ENCODE measurements at regions not wholly inside any gene's neighbourhood (a gene's known extent, or its start where the extent isn't known, plus 50 kb on each side); places are given as distances from the start of the nearest gene placed in this dataset.

DNA sequence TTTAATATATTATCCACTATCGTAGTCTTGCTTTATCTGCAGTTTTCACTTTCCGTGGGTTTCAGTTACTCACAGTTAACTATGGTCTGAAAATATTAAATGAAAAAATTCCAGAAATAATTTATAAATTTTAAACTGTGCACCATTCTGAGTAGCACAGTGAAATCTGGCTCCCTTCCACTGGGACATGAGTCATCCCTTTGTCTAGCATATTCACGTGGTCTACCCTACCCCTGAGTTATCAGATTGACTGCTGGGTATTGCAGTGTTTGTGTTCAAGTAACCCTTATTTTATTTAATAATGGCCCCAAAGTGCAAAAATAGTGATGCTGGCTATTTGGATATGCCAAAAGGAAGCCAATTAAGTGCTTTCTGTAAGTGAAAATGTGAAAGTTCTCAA lies 539.5 kb upstream of the AGTR1 start:
- no peaks in the 10 kb centered on the region for H3K36me3 ChIP-seq (replicated peaks; ENCODE audit: control insufficient read depth, insufficient read depth, low read length)
- H3K27me3 ChIP-seq (ENCODE audit: control insufficient read depth, insufficient read depth, low read length), result no peaks in the 10 kb centered on the region
- H3K4me3 ChIP-seq (ENCODE audit: insufficient read depth, low read depth, low read length), result no peak overlapping the region
- no peak for DNase-seq

DNA sequence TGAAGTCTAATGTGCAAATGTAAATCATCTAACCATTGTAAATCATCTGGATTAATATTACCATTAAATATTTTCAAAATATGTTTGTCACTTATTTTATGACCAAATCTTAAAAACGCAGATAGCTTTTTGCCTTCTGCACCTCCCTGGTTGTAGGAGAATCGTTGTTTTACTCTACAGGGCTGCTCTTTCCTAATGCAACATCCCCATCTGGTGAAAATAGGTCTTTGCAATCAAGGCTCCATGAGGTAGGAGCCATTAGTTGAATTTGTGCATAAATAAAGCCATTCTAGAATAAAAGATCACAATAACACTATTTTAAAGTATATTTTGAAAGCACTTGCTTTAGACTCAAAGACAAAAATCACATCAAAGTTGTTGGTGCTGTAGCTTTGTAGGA lies 535.6 kb upstream of the AGTR1 start:
- no peaks in the 10 kb centered on the region for H3K27me3 ChIP-seq (ENCODE audit: control insufficient read depth, insufficient read depth, low read length)
- no peak overlapping the region for H3K4me3 ChIP-seq (ENCODE audit: insufficient read depth, low read depth, low read length)
- no peaks in the 10 kb centered on the region for H3K36me3 ChIP-seq (replicated peaks; ENCODE audit: control insufficient read depth, insufficient read depth, low read length)
- DNase-seq, result peak; percentile 1

DNA sequence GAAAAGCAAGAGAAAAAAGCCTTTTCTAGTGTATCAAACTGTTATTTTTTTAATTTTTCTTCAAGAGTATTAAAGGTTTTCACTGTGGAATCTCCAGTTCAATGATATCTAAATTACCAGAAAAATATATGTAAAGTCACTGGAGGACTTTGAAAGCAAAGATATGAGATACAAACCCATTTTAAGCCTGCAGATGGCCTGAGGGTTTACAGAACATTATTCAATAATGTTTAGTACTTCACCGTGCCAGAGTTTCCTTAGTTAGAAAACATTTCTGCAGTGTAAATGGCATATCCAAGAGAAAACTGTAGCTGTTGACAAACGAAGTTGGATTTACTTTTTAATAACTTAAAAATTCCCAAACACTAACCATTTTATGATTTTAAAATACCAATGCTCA lies 529.4 kb upstream of the AGTR1 start:
- no peak for DNase-seq
- Histone ChIP-seq H3K27me3 (ENCODE audit: control insufficient read depth, insufficient read depth, low read length) (no peaks in the 10 kb centered on the region), H3K4me3 (ENCODE audit: insufficient read depth, low read depth, low read length) (no peak overlapping the region), H3K36me3 (replicated peaks; ENCODE audit: control insufficient read depth, insufficient read depth, low read length) (no peaks in the 10 kb centered on the region)

DNA sequence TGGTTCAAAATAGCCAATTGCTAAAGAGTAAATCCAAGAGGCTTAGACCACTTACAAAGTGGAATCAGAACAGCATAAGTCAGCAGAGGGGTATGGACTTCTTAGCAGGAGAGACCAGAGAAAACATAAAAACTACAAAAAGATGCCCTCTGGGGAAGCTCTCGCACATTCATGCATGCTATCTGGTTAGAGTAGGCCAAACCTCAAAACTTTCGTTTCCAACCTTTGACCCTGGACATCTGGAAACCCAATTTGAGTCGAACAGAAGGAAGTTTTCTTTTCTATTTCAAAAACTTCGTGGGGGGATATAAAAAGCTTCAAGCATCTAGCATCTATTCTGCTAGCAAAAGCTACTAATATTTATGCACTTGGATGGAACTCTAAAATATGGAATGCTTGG lies 523.9 kb upstream of the AGTR1 start:
- no peak overlapping the region for H3K4me3 ChIP-seq (ENCODE audit: insufficient read depth, low read depth, low read length)
- no peak for DNase-seq
- no peaks in the 10 kb centered on the region for H3K36me3 ChIP-seq (replicated peaks; ENCODE audit: control insufficient read depth, insufficient read depth, low read length)
- H3K27me3 ChIP-seq (ENCODE audit: control insufficient read depth, insufficient read depth, low read length), result no peaks in the 10 kb centered on the region

DNA sequence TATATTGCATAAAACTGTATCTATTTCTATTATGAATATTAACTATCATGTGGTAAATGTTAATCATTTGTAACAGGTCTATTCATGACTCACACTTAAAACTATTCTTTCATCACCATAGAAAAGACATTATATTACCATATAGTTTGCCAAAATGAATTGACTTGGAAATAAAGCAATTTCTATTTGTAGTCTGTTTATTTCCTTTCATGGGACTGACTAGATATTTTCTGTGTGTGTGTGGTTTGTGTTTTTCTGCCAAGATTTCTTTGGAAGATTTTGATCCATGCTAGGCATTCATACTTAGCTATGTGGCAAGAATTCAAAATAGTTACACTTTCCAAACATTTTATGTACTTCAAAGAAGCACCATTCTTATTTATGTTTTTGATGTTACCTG lies 522.5 kb upstream of the AGTR1 start:
- Histone ChIP-seq H3K4me3 (ENCODE audit: insufficient read depth, low read depth, low read length) (no peak overlapping the region), H3K27me3 (ENCODE audit: control insufficient read depth, insufficient read depth, low read length) (no peaks in the 10 kb centered on the region), H3K36me3 (replicated peaks; ENCODE audit: control insufficient read depth, insufficient read depth, low read length) (no peaks in the 10 kb centered on the region)
- DNase-seq, result no peak

DNA sequence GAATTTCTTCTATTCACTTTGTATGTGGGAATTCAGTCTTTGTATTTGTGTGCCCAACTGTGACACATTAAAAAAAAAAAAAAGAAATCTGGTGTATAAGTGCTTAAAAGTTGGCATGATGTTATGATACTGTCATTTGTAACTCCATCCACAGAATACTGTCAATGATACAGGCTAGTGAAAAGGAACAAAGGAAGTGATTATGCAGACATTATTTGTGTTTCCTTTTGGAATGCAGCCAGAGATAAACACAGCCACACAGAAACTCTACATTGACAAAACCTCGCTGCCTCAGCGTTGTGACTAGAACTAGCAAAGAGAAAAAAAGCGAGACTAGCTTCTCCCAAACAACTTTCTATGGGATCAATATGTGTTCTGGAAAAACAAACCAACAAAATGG lies 519.2 kb upstream of the AGTR1 start:
- DNase-seq, result no peak
- no peak overlapping the region for H3K4me3 ChIP-seq (ENCODE audit: insufficient read depth, low read depth, low read length)
- H3K27me3 ChIP-seq (ENCODE audit: control insufficient read depth, insufficient read depth, low read length), result no peaks in the 10 kb centered on the region
- no peaks in the 10 kb centered on the region for H3K36me3 ChIP-seq (replicated peaks; ENCODE audit: control insufficient read depth, insufficient read depth, low read length)

DNA sequence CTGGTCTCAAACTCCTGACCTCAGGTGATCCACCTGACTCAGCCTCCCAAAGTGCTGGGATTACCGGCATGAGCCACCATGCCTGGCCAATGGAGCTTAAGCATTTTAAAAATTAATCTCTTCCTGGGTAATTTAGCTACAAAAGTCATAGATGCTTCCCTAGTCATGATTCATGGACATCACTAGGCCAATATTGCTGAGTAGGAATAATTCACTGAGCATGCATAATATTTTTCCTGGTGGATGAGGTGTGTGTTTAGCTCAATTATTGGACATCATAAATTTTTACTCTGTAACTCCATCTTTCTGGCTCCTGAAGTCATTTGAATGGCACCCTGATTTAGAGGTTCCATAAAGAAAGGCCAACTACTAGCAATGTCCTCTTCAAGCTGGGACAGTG lies 512.9 kb upstream of the AGTR1 start:
- H3K27me3 ChIP-seq (ENCODE audit: control insufficient read depth, insufficient read depth, low read length), result no peaks in the 10 kb centered on the region
- no peak for DNase-seq
- no peak overlapping the region for H3K4me3 ChIP-seq (ENCODE audit: insufficient read depth, low read depth, low read length)
- no peaks in the 10 kb centered on the region for H3K36me3 ChIP-seq (replicated peaks; ENCODE audit: control insufficient read depth, insufficient read depth, low read length)

DNA sequence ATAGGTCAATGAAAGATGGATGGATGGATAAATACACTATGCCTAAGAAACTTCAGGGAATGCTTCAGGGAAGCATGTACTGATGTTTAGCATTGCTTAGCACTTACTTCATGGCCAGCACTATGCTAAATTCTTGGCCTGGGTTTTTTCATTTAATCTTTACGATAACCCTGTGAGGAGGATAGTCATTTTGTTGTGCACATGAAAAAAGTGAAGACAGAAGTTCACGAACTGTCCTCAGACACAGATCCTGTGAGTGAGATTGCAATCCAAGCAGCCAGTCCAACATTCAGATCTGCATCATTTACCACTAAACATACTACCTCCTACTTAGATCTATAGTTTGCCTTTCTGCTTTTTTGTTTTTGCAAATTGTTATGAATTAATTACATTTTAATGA lies 510.8 kb upstream of the AGTR1 start:
- Histone ChIP-seq H3K36me3 (replicated peaks; ENCODE audit: control insufficient read depth, insufficient read depth, low read length) (no peaks in the 10 kb centered on the region), H3K4me3 (ENCODE audit: insufficient read depth, low read depth, low read length) (no peak overlapping the region), H3K27me3 (ENCODE audit: control insufficient read depth, insufficient read depth, low read length) (no peaks in the 10 kb centered on the region)
- DNase-seq, result no peak

DNA sequence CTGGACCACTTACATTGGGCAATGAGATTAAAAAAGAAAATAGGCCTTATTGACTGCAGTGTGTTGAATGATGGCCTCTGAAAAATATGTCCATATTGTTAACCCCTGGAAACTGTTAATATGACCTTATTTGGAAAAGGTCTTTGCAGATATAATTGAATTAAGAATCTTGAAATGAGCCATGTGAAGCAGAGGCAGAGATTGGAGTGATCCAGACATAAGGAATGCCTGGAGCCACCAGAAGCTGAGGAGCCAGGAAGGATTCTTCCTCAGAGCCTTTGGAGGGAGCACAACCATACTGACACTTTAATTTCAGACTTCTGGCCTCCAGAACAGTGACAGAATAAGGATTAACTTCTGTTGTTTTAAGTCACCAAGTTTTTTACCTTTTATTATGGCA lies 510.4 kb upstream of the AGTR1 start:
- Histone ChIP-seq H3K27me3 (ENCODE audit: control insufficient read depth, insufficient read depth, low read length) (no peaks in the 10 kb centered on the region), H3K36me3 (replicated peaks; ENCODE audit: control insufficient read depth, insufficient read depth, low read length) (no peaks in the 10 kb centered on the region), H3K4me3 (ENCODE audit: insufficient read depth, low read depth, low read length) (no peak overlapping the region)
- DNase-seq, result no peak

DNA sequence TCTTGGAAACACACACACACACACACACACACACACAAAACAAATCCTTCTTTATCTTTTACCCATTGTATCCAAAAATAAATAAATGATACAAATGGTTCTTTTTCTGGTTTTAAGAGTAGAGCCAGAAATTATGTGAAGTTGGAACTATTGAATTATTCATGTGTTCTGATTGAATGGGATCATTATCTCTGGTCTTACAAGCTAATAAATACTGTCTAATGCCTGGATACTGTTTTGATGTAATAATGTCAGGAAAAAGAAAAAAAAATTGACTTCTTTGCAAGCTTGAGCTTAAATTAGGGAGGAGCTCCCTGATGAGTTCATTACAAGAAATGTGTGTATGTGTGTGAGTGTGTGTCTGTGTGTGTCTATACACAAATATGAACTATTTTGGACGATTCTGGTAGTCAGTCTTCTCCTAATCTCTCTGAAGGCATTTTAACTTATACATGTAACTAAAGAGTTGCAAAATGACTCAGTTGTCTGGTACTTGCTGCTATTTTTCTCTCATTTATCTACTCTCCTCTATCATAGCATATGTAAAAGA lies 507.2 kb upstream of the AGTR1 start:
- no peak overlapping the region for H3K4me3 ChIP-seq (ENCODE audit: insufficient read depth, low read depth, low read length)
- H3K27me3 ChIP-seq (ENCODE audit: control insufficient read depth, insufficient read depth, low read length), result no peaks in the 10 kb centered on the region
- no peak for DNase-seq
- no peaks in the 10 kb centered on the region for H3K36me3 ChIP-seq (replicated peaks; ENCODE audit: control insufficient read depth, insufficient read depth, low read length)

DNA sequence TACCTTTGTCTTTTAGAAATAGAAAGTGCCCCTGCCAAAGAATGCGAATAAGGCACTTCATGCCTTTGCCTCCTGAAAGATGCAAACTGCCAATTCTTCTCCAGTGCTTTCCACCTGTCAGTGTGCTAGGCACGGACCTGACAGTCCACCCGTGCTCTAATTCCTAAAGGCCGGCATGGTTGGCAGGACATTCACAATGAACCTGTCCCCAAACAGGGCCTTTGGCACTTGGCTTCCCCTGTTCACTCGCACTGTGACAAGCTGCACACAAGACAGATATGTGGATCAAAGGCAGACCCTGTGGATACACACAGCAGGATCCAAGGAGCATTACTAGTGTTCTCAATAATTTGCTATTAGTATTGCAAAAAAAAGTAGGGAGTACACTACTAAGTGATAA lies 505.7 kb upstream of the AGTR1 start:
- DNase-seq, result no peak
- Histone ChIP-seq H3K27me3 (ENCODE audit: control insufficient read depth, insufficient read depth, low read length) (no peaks in the 10 kb centered on the region), H3K36me3 (replicated peaks; ENCODE audit: control insufficient read depth, insufficient read depth, low read length) (no peaks in the 10 kb centered on the region), H3K4me3 (ENCODE audit: insufficient read depth, low read depth, low read length) (no peak overlapping the region)

DNA sequence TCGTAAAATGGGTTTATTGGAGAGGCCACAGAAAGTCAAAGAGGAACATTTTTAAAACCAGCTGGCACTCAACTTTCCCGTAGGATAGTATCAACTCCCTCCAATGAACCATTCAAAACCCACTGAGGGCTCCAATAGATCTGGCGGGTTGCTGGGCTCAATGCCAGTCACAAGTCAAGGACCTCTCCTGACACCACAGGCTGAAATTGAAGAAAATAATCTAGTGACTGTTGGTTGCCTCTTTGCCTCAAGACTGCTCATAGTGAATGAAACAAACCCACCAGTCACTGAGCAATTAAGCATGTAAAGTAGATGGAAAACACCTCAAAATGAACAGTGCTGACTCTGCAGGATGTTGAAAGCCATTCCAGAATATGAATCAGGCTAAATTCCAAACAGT lies 500.6 kb upstream of the AGTR1 start:
- Histone ChIP-seq H3K27me3 (ENCODE audit: control insufficient read depth, insufficient read depth, low read length) (no peaks in the 10 kb centered on the region), H3K4me3 (ENCODE audit: insufficient read depth, low read depth, low read length) (no peak overlapping the region), H3K36me3 (replicated peaks; ENCODE audit: control insufficient read depth, insufficient read depth, low read length) (no peaks in the 10 kb centered on the region)
- no peak for DNase-seq

DNA sequence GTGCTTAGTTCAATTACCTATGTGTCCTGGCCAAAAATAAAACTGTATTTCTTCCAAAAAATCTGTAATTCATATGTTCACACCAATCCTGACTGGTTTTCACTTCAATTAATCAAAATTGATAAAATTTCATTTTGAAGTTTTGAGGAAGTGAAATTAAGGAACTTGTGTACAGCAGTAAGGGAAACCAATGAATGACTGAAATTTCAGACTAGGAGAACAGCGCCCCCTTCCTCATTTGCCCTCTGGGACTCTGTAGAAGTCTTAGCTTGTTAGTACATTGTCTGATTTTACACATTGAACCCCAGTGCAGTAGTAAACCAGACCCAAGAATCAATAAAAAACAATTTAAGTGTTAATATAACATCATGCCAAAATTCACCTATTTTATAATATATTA lies 495.3 kb upstream of the AGTR1 start:
- H3K36me3 ChIP-seq (replicated peaks; ENCODE audit: control insufficient read depth, insufficient read depth, low read length), result no peaks in the 10 kb centered on the region
- DNase-seq, result no peak
- H3K27me3 ChIP-seq (ENCODE audit: control insufficient read depth, insufficient read depth, low read length), result no peaks in the 10 kb centered on the region
- no peak overlapping the region for H3K4me3 ChIP-seq (ENCODE audit: insufficient read depth, low read depth, low read length)

DNA sequence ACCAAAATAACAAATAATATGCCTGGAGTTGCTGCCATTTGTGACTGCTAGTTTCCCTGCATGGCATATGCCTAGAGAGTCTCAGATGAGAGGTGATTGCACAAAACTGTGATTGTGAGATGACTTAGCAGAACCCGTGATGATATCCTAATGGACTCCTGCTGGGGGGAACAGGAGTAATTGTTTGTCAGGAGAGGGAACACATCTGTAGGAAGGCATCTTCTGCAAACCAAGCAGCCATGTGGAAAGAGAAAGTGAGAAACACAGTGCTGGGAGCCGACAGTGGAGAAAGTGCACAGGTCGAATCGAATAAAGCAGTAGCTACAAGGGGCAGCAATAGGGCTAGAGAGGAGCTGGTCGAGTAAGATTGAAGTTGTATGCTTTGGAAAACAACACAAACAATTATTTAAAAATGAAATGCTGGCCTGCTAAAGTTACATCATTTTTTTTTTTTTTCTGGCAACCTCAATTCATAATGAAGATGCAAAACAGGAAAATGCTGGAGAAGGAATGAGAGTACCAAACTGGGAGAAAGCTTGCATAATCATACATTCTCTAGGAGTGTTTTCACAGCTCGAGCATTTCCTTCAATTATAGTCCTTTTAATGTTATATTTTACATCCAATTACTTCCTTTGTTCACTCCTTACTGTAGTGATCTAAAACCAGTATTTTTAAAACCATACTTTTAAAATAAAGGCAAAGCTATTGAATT lies 494.2 kb upstream of the AGTR1 start:
- DNase-seq, result no peak
- H3K27me3 ChIP-seq (ENCODE audit: control insufficient read depth, insufficient read depth, low read length), result no peaks in the 10 kb centered on the region
- no peak overlapping the region for H3K4me3 ChIP-seq (ENCODE audit: insufficient read depth, low read depth, low read length)
- no peaks in the 10 kb centered on the region for H3K36me3 ChIP-seq (replicated peaks; ENCODE audit: control insufficient read depth, insufficient read depth, low read length)

DNA sequence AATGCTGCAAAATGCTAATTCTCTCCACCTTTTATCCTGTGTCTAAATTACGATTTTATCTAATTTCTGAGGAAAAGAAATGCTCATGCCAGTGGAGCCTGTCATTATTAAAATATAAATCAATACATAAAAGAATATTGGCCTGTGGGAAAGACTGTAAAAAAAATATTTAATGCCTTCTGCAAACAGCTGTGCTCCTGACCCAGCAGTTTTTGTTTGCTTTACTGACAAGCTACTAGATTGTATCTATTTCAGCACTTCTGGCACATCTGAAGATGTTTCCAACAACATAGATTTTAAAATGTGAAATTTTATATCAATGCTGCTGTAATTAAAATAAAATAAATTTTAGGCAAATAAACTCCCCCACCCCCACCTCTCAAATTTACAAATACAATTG lies 493.6 kb upstream of the AGTR1 start:
- H3K27me3 ChIP-seq (ENCODE audit: control insufficient read depth, insufficient read depth, low read length), result no peaks in the 10 kb centered on the region
- H3K4me3 ChIP-seq (ENCODE audit: insufficient read depth, low read depth, low read length), result no peak overlapping the region
- DNase-seq, result no peak
- H3K36me3 ChIP-seq (replicated peaks; ENCODE audit: control insufficient read depth, insufficient read depth, low read length), result no peaks in the 10 kb centered on the region

DNA sequence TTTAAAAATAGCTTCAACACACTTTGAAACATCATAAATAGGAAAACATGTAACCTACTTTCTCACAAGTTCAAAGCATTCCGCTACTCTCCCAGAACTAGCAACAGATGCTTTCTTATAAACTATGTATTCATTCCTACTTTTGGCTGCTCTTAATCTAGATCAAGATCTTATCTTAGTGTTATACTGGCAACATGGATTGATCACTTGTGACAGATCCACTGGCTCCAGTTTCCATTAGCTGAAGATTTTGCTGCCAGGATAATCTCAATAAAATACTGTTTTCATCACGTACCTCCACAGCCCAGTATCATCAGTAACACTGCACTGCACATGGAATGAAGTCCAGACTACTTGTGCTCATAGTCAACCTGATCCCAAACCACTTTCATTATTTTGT lies 491.7 kb upstream of the AGTR1 start:
- no peak for DNase-seq
- H3K27me3 ChIP-seq (ENCODE audit: control insufficient read depth, insufficient read depth, low read length), result no peaks in the 10 kb centered on the region
- H3K4me3 ChIP-seq (ENCODE audit: insufficient read depth, low read depth, low read length), result no peak overlapping the region
- H3K36me3 ChIP-seq (replicated peaks; ENCODE audit: control insufficient read depth, insufficient read depth, low read length), result no peaks in the 10 kb centered on the region

All from H7 (cell line).